HG03558 (cell line): ENCODE measurements at regions not wholly inside any gene's neighbourhood (a gene's known extent, or its start where the extent isn't known, plus 50 kb on each side); places are given as distances from the start of the nearest gene placed in this dataset.
"Not testable (repeated sequence)": the region's sequence is repeated elsewhere in the genome, so short reads cannot be mapped to it uniquely, and the experiment has no call there.

Source experiments
- ATAC-seq: cut with Tn5 transposase; IDR thresholded peaks from one replicate; pipeline ENCODE4 v1.9.1; 2021; ENCODE audit warnings: moderate number of reproducible peaks; ENCODE audit not compliant: unreplicated experiment; ENCODE audit errors: extremely low read depth

- no peak for ATAC-seq
Measured at GRCh38 chr12:86421333-86421732, 165.1 kb upstream of the MGAT4C start.

DNA sequence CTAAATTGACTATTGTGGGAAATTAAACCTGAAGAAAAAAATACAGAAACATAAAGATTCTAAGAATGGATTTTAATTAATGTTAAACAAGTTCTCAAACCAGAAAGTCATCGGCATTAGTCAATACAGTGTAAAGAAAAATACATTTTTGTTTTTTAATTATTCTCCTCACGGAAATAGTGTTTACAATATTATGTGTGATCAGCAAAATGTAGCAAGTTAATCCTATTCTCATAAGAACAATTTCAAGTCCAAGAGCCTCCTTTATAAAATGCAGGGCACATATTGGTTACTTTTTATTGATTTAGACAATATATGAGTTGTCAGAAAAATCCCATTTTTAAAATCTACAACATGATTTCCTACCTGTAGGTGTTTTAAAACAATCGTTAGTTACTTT is 158.0 kb upstream of the MGAT4C start:
- ATAC-seq, result no peak

GRCh38 chr12:86411710-86412109 is 155.5 kb upstream of the MGAT4C start:
- ATAC-seq, result no peak

- ATAC-seq, result no peak
Measured at GRCh38 chr12:86407620-86408208, 151.5 kb upstream of the MGAT4C start.

- ATAC-seq, result no peak
Measured at GRCh38 chr12:86389949-86390348, 133.8 kb upstream of the MGAT4C start.

GRCh38 chr12:86387591-86388145 is 131.5 kb upstream of the MGAT4C start:
- ATAC-seq, result no peak

DNA sequence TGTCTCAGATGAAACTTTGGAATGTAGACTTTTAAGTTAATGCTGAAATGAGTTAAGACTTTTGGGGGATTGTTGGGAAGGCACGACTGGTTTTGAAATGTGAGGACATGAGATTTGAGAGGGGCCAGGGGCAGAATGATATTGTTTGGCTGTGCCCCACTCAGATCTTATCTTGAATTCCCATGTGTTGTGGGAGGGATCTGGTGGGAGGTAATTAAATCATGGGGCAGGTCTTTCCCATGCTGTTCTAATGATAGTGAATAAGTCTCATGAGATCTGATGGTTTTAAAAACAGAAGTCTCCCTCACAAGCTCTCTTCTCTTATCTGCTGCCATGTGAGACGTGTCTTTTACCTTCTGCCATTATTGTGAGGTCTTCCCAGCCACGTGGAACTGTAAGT is 127.6 kb upstream of the MGAT4C start:
- ATAC-seq, result not testable (repeated sequence)

- ATAC-seq, result no peak
Measured at GRCh38 chr12:86379337-86379736, 123.1 kb upstream of the MGAT4C start.

DNA sequence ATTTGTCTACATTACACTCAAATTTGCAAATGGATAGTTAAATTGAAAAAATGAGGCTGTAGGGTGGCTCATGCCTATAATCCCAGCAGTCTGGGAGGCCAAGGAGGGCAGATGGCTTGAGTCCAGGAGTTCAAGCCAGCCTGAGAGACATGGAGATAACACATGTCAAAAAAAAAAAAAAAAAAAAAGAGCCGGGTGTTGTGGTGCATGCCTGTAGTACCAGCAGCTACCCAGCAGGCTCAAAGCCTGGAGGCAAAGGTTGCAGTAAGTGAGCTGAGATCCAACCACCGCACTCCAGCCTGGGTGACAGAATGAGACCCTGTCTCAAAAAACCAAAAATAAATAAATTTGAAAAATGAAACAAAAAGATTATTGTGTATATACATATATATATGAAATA is 119.9 kb upstream of the MGAT4C start:
- ATAC-seq, result no peak

DNA sequence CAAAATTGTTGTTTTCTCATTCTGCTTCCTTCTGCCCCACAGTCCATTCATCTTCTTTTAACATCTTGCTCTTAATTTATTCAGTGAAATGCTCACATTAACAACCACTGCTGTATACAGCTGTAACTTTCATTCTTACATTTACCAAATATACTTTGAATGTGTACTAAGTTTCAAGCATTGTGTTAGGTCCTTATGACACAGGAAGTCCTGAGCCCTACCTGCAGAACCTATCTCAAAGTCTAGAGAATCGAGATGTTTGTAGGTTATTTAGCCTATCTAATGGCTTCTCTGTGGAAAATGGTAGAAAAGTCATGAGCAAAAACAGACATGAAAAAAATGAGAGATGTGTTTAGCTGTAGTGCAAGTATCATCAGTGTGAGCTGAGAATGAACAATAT is 117.6 kb upstream of the MGAT4C start:
- no peak for ATAC-seq

GRCh38 chr12:86367137-86367536 is 110.9 kb upstream of the MGAT4C start:
- ATAC-seq, result no peak

- ATAC-seq, result no peak
Measured at GRCh38 chr12:86349196-86349595, 93.0 kb upstream of the MGAT4C start.

GRCh38 chr12:86333955-86334522 is 77.8 kb upstream of the MGAT4C start:
- no peak for ATAC-seq

DNA sequence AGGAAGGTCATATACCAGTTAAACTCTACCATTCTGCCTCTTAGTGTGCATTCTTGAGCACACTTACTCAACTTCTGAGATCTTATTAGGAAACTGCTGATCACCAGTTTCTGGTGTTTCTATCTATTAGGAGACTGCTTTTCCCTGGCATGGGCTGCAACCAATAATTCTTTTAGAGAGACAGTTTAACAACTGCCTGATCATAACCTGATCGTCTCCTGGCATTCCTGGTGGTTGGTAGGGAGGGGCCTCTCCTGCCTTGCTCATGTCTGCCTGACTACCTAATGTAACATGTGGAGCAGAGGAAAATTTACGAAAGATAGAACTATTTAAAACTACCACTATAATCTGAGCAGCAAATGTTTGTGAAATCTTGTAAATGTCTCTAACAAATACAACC is 75.3 kb upstream of the MGAT4C start:
- no peak for ATAC-seq

DNA sequence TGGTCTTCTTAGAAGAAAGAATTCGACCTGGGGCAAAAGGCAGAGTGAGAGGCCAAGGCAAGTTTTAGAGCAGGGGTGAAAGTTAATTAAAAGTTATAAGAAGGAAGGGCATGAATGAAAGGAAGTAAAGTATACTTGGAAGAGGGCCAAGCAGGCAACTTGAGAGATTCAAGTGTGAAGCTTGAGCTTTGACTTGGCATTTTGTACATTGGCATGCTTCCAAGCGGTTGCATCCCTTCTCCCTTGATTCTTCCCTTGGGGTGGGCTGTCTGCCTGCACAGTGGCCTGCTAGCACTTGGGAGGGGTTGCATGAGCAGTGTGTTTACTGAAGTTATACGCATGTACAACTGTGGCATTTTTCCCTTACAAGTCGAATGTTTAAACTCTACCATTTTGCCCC is 74.8 kb upstream of the MGAT4C start:
- no peak for ATAC-seq

- no peak for ATAC-seq
Measured at GRCh38 chr12:86312232-86312631, 56.0 kb upstream of the MGAT4C start.
